ENCODE measurements at regions not wholly inside any gene's neighbourhood (a gene's known extent, or its start where the extent isn't known, plus 50 kb on each side); places are given as distances from the start of the nearest gene placed in this dataset.
"Not testable (repeated sequence)": the region's sequence is repeated elsewhere in the genome, so short reads cannot be mapped to it uniquely, and the experiment has no call there.

- DNase-seq, result not testable (repeated sequence)
These were observed 334.0 kb upstream of the HTR1E start for GRCh38 chr6:86603364-86603763.

- DNase-seq, result not testable (repeated sequence)
These were observed 335.2 kb upstream of the HTR1E start for GRCh38 chr6:86602093-86602492.

DNA sequence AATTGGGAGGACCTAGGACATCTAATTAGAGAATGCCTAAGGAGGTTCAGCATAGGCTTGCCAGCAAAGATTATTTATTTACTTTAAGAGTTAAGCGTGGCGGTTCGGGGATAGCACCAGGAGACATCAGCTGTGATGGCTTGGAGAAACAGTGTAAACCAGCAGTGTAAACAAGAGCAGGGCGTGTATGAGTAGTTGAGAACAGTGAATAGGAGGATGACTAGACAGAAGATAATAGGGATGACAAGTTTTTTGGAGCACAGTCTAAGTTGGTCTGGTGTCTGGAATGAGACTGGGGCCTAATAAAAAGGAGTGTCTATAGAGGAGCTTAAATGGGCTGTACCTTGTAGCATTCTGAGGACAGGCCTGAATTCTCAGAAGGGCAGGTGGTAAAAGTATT lies 338.4 kb upstream of the HTR1E start:
- not testable (repeated sequence) for DNase-seq

- DNase-seq, result no peak
These were observed 341.7 kb upstream of the HTR1E start for GRCh38 chr6:86595641-86596040.

GRCh38 chr6:86586195-86586594 lies 351.1 kb upstream of the HTR1E start:
- DNase-seq, result no peak

DNA sequence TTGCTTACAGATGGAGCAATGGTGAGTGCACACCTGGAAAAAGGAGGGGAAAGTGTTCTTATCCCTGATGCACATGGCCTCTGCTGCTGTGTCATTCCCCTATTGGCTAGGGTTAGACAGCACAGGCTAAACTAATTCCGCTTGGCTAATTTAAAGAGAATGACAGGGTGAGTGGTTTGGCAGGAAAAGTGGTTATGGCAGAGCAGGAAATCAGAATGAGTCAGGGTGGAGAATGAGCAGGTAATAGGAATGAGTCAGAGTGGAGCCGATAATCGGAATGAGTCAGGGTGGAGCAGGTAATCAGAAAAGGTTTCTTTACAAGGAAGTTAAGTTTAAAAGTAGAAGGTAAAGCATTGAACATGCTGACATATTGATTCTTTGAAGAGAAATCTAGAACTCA lies 355.5 kb upstream of the HTR1E start:
- DNase-seq, result no peak

DNA sequence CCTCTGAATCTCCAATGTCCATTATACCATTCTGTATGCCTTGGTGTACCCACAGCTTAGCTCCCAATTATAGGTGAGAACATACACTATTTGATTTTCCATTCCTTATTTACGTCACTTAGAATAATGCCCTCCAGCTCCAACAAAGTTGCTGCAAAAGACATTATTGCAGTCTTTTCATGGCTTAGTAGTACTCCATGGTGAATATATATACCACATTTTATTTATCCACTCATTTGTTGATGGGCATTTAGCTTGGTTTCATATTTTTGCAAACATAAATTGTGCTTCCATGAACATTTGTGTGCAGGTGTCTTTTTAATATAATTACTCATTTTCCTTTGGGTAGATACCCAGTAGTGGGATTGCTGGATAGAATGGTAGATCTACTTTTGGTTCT lies 374.1 kb upstream of the HTR1E start:
- no peak for DNase-seq

DNA sequence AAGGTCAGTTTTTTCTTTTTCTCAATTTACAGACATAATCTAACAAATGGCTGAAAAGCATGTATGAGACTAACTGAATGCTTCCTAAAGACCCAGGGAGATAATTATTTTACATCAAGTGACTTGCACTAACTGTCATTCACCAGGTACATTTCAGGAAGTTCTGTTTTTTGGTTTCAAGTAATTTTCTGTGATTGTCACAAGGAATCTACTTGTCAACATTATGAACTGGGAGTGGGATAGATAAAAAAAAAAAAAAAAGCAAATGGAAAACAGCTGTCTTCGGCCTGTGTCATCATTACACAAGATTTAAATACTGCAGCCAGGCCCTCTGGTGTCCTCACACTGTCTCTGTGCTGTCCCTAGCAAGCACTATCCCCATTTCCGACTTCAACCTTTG lies 379.0 kb upstream of the HTR1E start:
- DNase-seq, result no peak

- DNase-seq, result no peak
These were observed 400.0 kb upstream of the HTR1E start for GRCh38 chr6:86537292-86537861.

DNA sequence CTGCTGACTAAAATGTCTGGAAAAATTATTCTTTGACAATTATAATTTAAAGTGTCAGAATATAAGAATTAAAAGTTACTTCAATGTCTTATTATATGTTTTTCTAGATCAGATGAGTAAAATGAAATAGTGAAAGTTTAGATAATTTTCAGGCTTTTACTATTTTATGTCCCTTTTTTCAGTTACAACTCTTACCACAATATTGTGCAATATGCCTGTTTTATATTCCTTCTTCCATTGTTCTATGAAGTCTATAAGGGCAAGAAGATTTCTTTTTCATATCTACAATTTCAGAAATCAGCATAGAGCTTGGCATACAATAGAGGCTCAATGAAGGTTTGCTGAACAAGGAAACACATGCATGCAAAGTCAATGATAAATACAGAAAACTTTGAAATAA lies 401.2 kb upstream of the HTR1E start:
- DNase-seq, result no peak

DNA sequence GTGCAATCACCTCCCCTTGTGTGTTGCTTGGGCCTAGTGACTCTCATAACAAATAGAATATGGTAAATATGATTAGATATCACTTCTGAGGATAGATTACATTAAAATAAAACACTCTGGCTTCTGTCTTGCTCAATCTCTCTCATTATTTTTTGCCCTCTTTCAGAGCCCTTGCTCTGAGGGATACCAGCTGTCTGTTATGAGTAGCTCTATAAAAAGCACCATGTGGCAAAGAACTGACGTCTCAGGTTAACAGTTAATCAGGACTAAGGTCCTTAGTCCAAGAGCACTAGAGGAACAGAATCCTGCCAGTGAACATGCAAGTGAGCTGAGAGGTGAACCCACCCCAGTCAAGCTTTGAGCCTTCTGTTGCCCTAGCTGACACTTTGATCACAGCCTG lies 402.2 kb upstream of the HTR1E start:
- DNase-seq, result no peak

DNA sequence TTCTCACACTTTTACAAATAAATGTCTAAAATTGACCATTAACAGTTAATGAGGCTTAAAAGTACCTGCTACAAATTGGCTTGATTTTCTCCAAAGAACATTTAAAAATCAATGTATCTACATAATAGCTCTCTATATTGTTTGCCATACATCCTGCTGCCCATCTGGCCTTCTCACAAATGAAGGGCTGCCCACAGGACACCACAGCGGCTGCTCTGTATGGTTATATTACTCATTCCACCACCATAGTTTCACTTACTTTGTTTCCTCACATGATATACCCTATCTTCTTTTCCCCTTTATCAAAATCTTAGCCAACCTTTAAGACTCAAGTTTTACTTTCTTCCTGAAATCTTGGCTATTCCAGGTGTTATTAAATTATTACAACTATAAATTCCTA lies 407.7 kb upstream of the HTR1E start:
- no peak for DNase-seq

- no peak for DNase-seq
These were observed 411.1 kb upstream of the HTR1E start for GRCh38 chr6:86526238-86526637.

GRCh38 chr6:86516087-86516486 lies 421.2 kb upstream of the HTR1E start:
- DNase-seq, result no peak

DNA sequence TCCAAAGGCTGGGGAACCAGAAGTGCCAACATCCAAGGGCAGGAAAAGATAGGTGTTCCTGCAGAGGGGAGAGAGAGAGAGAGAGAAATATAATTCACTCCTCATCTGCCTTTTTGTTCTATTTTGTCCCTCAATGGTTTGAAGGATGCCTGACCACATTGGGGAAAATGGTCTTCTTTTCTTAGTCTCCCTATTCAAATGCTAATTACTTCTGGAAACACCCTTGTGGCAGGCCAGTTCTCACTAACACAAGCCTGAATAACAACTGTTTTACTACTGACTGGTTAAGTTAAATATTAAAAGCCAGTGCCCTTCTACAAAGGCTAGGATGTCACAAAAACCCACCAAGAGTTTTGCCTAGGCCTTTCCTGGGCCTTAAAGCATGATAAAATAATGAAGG lies 425.4 kb upstream of the HTR1E start:
- DNase-seq, result no peak

GRCh38 chr6:86508230-86508629 lies 429.1 kb upstream of the HTR1E start:
- no peak for DNase-seq

DNA sequence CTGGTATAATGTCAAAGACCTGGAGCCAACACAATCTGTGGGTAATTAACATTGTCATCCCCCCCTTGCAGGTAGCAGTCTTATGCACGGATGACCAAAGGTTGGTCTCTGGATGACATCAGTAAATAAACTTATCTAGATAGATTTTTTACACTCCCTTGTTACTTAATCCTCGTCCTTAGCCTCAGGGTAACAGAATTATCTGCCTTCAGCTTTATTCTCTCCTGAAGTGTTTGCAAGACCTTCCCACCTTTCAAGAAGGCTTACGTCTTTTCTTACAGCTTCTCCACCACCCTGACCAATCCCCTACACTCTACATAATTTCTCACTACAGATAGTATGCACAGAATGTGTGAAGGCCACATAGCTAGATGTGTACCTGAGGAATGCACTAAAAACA lies 434.8 kb upstream of the HTR1E start:
- DNase-seq, result no peak

DNA sequence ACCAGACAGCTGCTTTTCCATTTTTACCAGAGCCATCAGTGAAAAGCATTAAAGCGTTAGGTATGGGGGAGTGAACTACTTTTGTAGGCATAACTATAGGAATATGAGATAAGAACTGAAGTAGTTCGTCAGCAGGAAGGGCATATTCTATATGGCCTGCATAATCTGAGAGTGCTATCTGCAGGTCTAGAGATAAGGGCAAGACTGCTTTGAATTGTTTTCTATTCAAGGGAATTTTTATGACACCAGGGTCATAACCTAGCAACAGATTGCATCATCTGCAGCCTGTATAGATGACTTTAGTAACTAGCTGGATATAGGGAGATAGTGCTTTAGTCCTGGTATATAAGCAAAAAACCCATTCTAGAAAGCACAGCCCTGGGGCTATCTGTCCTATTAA lies 437.3 kb upstream of the HTR1E start:
- DNase-seq, result no peak

DNA sequence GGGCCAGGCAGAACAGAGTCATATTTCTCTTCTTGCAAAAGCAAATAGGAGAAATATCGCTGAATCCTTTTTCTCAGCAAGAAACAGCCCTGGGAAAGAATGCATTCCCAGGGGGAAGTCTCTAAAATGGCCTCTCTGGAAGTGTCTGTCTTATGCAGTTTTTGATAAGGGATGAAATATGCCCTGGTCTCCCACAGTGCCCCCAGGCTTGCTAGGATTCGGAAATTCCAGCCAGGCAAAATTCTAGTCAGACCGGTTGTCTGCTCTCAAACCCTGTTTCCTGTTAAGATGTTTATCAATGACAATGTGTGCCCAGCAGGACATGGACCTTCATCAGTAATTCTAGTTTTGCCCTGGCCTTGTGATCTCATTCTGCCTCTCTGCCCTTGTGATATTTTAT lies 448.3 kb upstream of the HTR1E start:
- not testable (repeated sequence) for DNase-seq

GRCh38 chr6:86487660-86488221 lies 449.6 kb upstream of the HTR1E start:
- no peak for DNase-seq

DNA sequence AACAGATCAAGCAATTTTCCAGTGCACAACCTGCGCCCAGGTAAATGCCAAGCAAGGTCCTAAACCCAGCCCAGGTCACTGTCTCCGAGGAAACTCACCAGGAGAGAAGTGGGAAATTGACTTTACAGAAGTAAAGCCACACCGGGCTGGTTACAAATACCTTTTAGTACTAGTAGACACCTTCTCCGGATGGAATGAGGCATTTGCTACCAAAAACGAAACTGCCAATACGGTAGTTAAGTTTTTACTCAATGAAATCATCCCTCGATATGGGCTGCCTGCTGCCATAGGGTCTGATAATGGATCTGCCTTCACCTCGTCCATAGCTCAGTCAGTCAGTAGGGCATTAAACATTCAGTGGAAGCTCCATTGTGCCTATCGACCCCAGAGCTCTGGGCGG lies 459.0 kb upstream of the HTR1E start:
- not testable (repeated sequence) for DNase-seq

GRCh38 chr6:86477500-86478148 lies 459.7 kb upstream of the HTR1E start:
- DNase-seq, result no peak

DNA sequence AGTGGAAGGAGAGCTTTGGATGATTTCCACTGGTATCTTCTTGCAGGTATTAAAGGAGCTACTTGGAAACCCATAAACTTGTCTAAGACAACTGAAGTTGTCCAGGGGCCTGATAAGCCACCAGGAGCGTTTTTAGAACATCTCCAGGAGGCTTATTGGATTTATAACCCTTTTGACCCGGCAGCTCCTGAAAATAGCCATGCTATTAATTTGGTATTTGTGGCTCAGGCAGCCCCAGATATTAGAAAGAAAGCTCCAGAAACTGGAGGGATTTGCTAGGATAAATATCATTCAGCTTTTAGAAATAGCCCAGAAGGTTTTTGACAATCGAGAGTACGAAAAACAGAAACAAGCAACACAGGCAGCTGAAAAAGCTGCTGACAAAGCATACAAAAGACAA lies 461.0 kb upstream of the HTR1E start:
- no peak for DNase-seq

DNA sequence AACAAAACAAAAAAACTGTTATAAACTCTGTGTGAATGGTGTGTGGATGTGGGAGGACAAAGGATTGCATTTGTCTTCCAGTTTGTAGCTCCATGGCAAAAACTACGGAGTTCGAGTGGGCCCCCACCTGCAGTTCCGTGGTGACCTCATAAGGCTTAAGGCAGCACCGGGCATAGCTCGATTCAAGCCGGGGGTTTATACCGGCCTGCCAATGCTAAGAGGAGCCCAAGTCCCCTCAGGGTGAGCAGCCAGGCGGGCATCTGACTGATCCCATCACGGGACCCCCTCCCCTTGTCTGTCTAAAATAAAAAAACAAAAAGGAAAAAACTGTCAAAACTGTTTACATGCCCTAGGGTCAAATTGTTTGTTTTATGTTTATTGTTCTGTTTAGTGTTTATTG lies 463.2 kb upstream of the HTR1E start:
- DNase-seq, result no peak

DNA sequence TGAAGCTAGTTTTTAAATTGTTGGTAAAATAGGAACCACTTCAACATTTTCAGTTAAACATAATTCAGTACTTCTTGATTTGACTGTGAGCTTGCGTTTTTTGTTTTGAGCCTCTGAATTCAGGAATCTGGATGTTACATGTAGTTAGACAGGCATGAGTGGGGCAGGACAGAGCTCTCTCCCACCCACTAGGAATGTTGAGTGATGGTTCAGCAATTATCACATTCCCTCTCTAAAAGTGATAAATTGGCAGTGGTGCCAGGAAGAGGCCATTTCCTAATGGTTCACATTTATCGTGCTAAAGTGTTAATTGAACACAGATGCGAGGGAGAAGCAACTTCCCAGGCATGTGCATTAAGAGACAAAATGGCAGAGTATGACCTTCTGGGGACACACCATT lies 465.5 kb upstream of the HTR1E start:
- DNase-seq, result no peak
